ENCODE measurements at regions not wholly inside any gene's neighbourhood (a gene's known extent, or its start where the extent isn't known, plus 50 kb on each side); places are given as distances from the start of the nearest gene placed in this dataset.

DNA sequence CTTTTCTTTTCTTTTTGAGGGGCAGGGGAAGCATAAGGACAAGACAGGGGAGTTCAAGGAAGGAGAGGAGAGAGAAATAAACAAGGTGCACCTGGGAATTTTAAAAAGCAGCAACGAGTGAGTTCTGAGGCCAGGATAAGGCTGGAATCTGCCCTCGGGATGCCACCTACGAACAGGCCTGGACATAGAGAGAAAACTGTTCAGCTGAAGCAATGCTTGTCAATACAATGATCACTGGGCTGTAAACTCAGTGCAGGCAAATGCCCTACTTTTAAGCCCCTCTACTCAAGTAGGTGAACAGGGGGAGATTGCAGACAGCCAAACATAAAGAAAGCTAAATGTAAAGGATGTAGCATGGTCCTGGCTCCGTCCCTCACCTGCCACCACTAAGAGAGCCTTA is 330.5 kb downstream of the ETAA1 start:
- DNase-seq: no peak
- no peak overlapping the region for H3K9ac ChIP-seq (ENCODE audit: insufficient read depth, low read length, poor library complexity, severe bottlenecking)
- no peaks in the 10 kb centered on the region for H3K4me1 ChIP-seq (ENCODE audit: control insufficient read depth in 1 of 2, insufficient read depth in 2 of 2, low read length in 2 of 2)
- no peak overlapping the region for H3K4me3 ChIP-seq (replicated peaks in 1 of 3; ENCODE audit: low read depth in 2 of 3, low read length in 3 of 3)
- no peak overlapping the region for H3K4me2 ChIP-seq (replicated peaks; ENCODE audit: extremely low read depth, low read length, poor library complexity, severe bottlenecking)
- no peaks in the 10 kb centered on the region for H3K4me1 Mint-ChIP-seq
- H3K79me2 ChIP-seq (ENCODE audit: insufficient read depth, low read length): no peaks in the 10 kb centered on the region
- no peaks in the 10 kb centered on the region for H3K36me3 Mint-ChIP-seq
- no peaks in the 10 kb centered on the region for H3K36me3 ChIP-seq (replicated peaks in 1 of 2; ENCODE audit: control insufficient read depth in 1 of 2, insufficient read depth in 2 of 2, low read length in 2 of 2)
- H3K4me3 Mint-ChIP-seq: no peak overlapping the region
- H3K27me3 Mint-ChIP-seq (ENCODE audit: low read depth in 3 of 3): peaks cover 0 to under 1% (median 0%) of the 10 kb centered on the region in 3 donors
- H4K20me1 ChIP-seq (ENCODE audit: insufficient read depth, low read length): no peaks in the 10 kb centered on the region
- H3K27me3 ChIP-seq (ENCODE audit: control insufficient read depth in 2 of 2, insufficient read depth in 2 of 2, low read length in 2 of 2): no peaks in the 10 kb centered on the region
- TF ChIP-seq, protein P1, sequence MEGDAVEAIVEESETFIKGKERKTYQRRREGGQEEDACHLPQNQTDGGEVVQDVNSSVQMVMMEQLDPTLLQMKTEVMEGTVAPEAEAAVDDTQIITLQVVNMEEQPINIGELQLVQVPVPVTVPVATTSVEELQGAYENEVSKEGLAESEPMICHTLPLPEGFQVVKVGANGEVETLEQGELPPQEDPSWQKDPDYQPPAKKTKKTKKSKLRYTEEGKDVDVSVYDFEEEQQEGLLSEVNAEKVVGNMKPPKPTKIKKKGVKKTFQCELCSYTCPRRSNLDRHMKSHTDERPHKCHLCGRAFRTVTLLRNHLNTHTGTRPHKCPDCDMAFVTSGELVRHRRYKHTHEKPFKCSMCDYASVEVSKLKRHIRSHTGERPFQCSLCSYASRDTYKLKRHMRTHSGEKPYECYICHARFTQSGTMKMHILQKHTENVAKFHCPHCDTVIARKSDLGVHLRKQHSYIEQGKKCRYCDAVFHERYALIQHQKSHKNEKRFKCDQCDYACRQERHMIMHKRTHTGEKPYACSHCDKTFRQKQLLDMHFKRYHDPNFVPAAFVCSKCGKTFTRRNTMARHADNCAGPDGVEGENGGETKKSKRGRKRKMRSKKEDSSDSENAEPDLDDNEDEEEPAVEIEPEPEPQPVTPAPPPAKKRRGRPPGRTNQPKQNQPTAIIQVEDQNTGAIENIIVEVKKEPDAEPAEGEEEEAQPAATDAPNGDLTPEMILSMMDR (IDR thresholded peaks at IDR 0.05): no peak
- WGBS (ENCODE audit: insufficient coverage): no CpG with 5 or more reads among the region's 4 CpGs
- H3K27ac Mint-ChIP-seq: no peak overlapping the region
- no peaks in the 10 kb centered on the region for H3K9me3 ChIP-seq (replicated peaks in 1 of 2; ENCODE audit: control insufficient read depth in 1 of 2, insufficient read depth in 1 of 2, low read length in 2 of 2)
- peaks cover 0 to 2% (median 0%) of the 10 kb centered on the region in 7 donors for H3K9me3 Mint-ChIP-seq
- H2AFZ ChIP-seq (ENCODE audit: insufficient read depth, low read depth, low read length, poor library complexity, severe bottlenecking): no peak overlapping the region
- intact Hi-C loops (cut with micrococcal nuclease): no loop called here
- no peak overlapping the region for H3K27ac ChIP-seq (ENCODE audit: low read depth in 1 of 2, low read length in 2 of 2)

DNA sequence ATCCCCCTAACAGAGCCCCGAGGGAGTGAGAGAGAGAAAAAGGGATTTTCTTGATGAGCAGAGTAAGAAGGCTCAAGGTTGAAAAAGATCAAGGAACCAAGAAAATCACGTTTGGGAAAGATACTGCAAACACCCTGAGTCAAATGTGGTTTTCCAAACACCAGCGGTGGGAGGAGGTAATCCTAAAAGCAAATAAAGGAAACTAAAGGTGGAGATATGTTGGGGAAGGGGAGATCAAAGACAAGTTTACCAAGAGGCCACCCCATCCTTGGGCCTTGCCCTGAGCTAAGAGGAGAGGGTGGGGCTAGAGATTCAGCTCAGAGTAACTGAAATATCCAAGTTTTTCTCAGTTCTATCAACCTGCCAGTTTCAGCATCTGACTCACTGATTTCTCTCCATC is 332.3 kb downstream of the ETAA1 start:
- no peak for DNase-seq
- H3K9ac ChIP-seq (ENCODE audit: insufficient read depth, low read length, poor library complexity, severe bottlenecking): no peak overlapping the region
- no peaks in the 10 kb centered on the region for H4K20me1 ChIP-seq (ENCODE audit: insufficient read depth, low read length)
- no peaks in the 10 kb centered on the region for H3K4me1 ChIP-seq (ENCODE audit: control insufficient read depth in 1 of 2, insufficient read depth in 2 of 2, low read length in 2 of 2)
- TF ChIP-seq, protein P1 (IDR thresholded peaks at IDR 0.05): no peak
- H2AFZ ChIP-seq (ENCODE audit: insufficient read depth, low read depth, low read length, poor library complexity, severe bottlenecking): no peak overlapping the region
- no peak overlapping the region for H3K4me3 ChIP-seq (replicated peaks in 1 of 3; ENCODE audit: low read depth in 2 of 3, low read length in 3 of 3)
- Mint-ChIP-seq H3K27ac (no peak overlapping the region), H3K9me3 (no peaks in the 10 kb centered on the region), H3K27me3 (ENCODE audit: low read depth in 3 of 3) (peaks cover 0 to 6% (median 0%) of the 10 kb centered on the region in 3 donors), H3K4me1 (no peaks in the 10 kb centered on the region), H3K36me3 (no peaks in the 10 kb centered on the region), H3K4me3 (no peak overlapping the region)
- no peak overlapping the region for H3K27ac ChIP-seq (ENCODE audit: low read depth in 1 of 2, low read length in 2 of 2)
- H3K27me3 ChIP-seq (ENCODE audit: control insufficient read depth in 2 of 2, insufficient read depth in 2 of 2, low read length in 2 of 2): no peaks in the 10 kb centered on the region
- no peaks in the 10 kb centered on the region for H3K36me3 ChIP-seq (replicated peaks in 1 of 2; ENCODE audit: control insufficient read depth in 1 of 2, insufficient read depth in 2 of 2, low read length in 2 of 2)
- no peaks in the 10 kb centered on the region for H3K9me3 ChIP-seq (replicated peaks in 1 of 2; ENCODE audit: control insufficient read depth in 1 of 2, insufficient read depth in 1 of 2, low read length in 2 of 2)
- no peaks in the 10 kb centered on the region for H3K79me2 ChIP-seq (ENCODE audit: insufficient read depth, low read length)
- WGBS (ENCODE audit: insufficient coverage): 82% methylated on average over 2 of the region's 3 CpGs
- intact Hi-C loops (cut with micrococcal nuclease): no loop called here
- no peak overlapping the region for H3K4me2 ChIP-seq (replicated peaks; ENCODE audit: extremely low read depth, low read length, poor library complexity, severe bottlenecking)
